H1 (cell line): ENCODE measurements at regions not wholly inside any gene's neighbourhood (a gene's known extent, or its start where the extent isn't known, plus 50 kb on each side); places are given as distances from the start of the nearest gene placed in this dataset.

Experiments
- CTCF ChIA-PET: fragments of 300-600 bp; sonication (Branson Sonifier 250); formaldehyde crosslinking; loops from one replicate; lab custom pipeline; 2021; ENCODE audit not compliant: partially characterized antibody; lab: Charles Lee
- POLR2A ChIA-PET: fragments of 300-600 bp; sonication (Branson Sonifier 250); formaldehyde crosslinking; loops from one replicate; lab custom pipeline; 2021; ENCODE audit warnings: inconsistent platforms; ENCODE audit not compliant: partially characterized antibody; lab: Charles Lee
- DNase-seq, 2 experiments: peaks; one replicate each; pipeline versions ENCODE4 v3.0.0 to v3.0.0-alpha.2; 2010 to 2022; ENCODE audit warnings: low spot score in 2 of 2, low read depth in 1 of 2, mixed read lengths in 1 of 2
- FAIRE-seq: peaks from 2 replicates; lab custom pipeline; 2011; peaks lifted over from hg19 to GRCh38; lab: Jason Lieb, UNC
- H2AFZ ChIP-seq: 2 replicates; pipeline ENCODE4 v1.8.1; 2012; ENCODE audit warnings: low read length, inconsistent platforms
- H2AK5ac ChIP-seq: 2 replicates; pipeline ENCODE4 v1.6.1; 2013; ENCODE audit warnings: low read depth, low read length
- H2BK120ac ChIP-seq: replicated peaks from 2 replicates; pipeline ENCODE3; 2013; ENCODE audit warnings: low read depth, low read length, inconsistent platforms
- H2BK12ac ChIP-seq: 2 replicates; pipeline ENCODE4 v1.6.1; 2013; ENCODE audit warnings: low read depth, low read length
- H2BK15ac ChIP-seq: 2 replicates; pipeline ENCODE4 v1.6.1; 2013; ENCODE audit warnings: low read length
- H2BK20ac ChIP-seq: 2 replicates; pipeline ENCODE4 v1.6.1; 2013; ENCODE audit warnings: low read length
- H2BK5ac ChIP-seq: 2 replicates; pipeline ENCODE4 v1.6.1; 2013; ENCODE audit warnings: low read depth, low read length
- H3K14ac ChIP-seq: 2 replicates; pipeline ENCODE4 v1.6.1; 2013; ENCODE audit warnings: inconsistent platforms; ENCODE audit not compliant: insufficient read length
- H3K18ac ChIP-seq: 2 replicates; pipeline ENCODE4 v1.6.1; 2013; ENCODE audit warnings: low read length; ENCODE audit errors: extremely low read depth
- H3K23ac ChIP-seq: 2 replicates; pipeline ENCODE4 v1.6.1; 2013; ENCODE audit warnings: inconsistent platforms; ENCODE audit not compliant: insufficient read length
- H3K23me2 ChIP-seq: 2 replicates; pipeline ENCODE4 v1.6.1; 2013; ENCODE audit warnings: low read depth, low read length
- H3K27ac ChIP-seq: 2 replicates; pipeline ENCODE4 v1.6.1; 2011; ENCODE audit warnings: low read depth, low read length, inconsistent platforms
- H3K27me3 ChIP-seq, 4 experiments: replicated peaks in 1 of 4; 1 replicate in 1 of 4; 2 replicates in 3 of 4; pipeline versions ENCODE4 v1.6.1 to v1.8.1; 2011 to 2013; ENCODE audit warnings: low read length in 3 of 4, mild to moderate bottlenecking in 3 of 4, inconsistent platforms in 2 of 4, mixed read lengths in 2 of 4, moderate library complexity in 1 of 4; ENCODE audit not compliant: control insufficient read depth in 3 of 4, insufficient read depth in 3 of 4; ENCODE audit errors: extremely low read depth in 1 of 4
- H3K36me3 ChIP-seq, 4 experiments: 2 replicates each; pipeline versions ENCODE4 v1.6.1 to v1.8.1; 2011 to 2013; ENCODE audit warnings: mild to moderate bottlenecking in 4 of 4, low read length in 3 of 4, moderate library complexity in 2 of 4, control low read depth in 1 of 4, inconsistent platforms in 1 of 4; ENCODE audit not compliant: insufficient read depth in 4 of 4, control insufficient read depth in 2 of 4
- H3K4ac ChIP-seq: replicated peaks from 2 replicates; pipeline ENCODE3; 2013; ENCODE audit warnings: low read length, low read depth, mixed read lengths, inconsistent platforms; ENCODE audit not compliant: insufficient read length
- H3K4me1 ChIP-seq, 4 experiments: replicated peaks in 1 of 4; 1 replicate in 1 of 4; 2 replicates in 3 of 4; pipeline versions ENCODE4 v1.6.1 to v1.8.1; 2011 to 2013; ENCODE audit warnings: low read length in 3 of 4, inconsistent platforms in 2 of 4, mixed read lengths in 1 of 4; ENCODE audit not compliant: insufficient read depth in 4 of 4, control insufficient read depth in 3 of 4
- H3K4me2 ChIP-seq, 2 experiments: 2 replicates each; pipeline versions ENCODE4 v1.6.1 to v1.8.1; 2011 to 2013; ENCODE audit warnings: low read depth in 2 of 2, low read length in 2 of 2, control low read depth in 1 of 2, inconsistent platforms in 1 of 2, mild to moderate bottlenecking in 1 of 2; ENCODE audit not compliant: insufficient read depth in 1 of 2
- H3K4me3 ChIP-seq, 4 experiments: fragments of 200-600, 300-600 bp in 1 of 4; sonication (generic), shearing (Covaris generic), sonication (Bioruptor Twin) in 1 of 4; 2 replicates each; pipeline versions ENCODE4 v1.5.1 to v1.8.1; 2011 to 2016; ENCODE audit warnings: low read length in 4 of 4, low read depth in 3 of 4, control low read depth in 2 of 4, inconsistent platforms in 2 of 4, mild to moderate bottlenecking in 2 of 4, mixed read lengths in 1 of 4, moderate library complexity in 1 of 4; ENCODE audit not compliant: insufficient read depth in 2 of 4; ENCODE audit errors: extremely low read depth in 1 of 4
- H3K56ac ChIP-seq: replicated peaks from 2 replicates; pipeline ENCODE3; 2013; ENCODE audit warnings: low read depth, mild to moderate bottlenecking, mixed read lengths, low read length, inconsistent platforms; ENCODE audit not compliant: insufficient read length
- H3K79me1 ChIP-seq: 2 replicates; pipeline ENCODE4 v1.6.1; 2013; ENCODE audit warnings: low read depth, low read length, control low read depth
- H3K79me2 ChIP-seq, 2 experiments: 2 replicates each; pipeline versions ENCODE4 v1.6.1 to v1.8.1; 2012 to 2013; ENCODE audit warnings: low read length in 2 of 2, mild to moderate bottlenecking in 2 of 2, inconsistent platforms in 1 of 2; ENCODE audit not compliant: insufficient read depth in 2 of 2, control insufficient read depth in 1 of 2
- H3K9ac ChIP-seq, 4 experiments: replicated peaks in 1 of 4; 1 replicate in 1 of 4; 2 replicates in 3 of 4; pipeline versions ENCODE4 v1.6.1 to v1.8.1; 2011 to 2013; ENCODE audit warnings: low read depth in 3 of 4, low read length in 3 of 4, control low read depth in 2 of 4, mild to moderate bottlenecking in 2 of 4, moderate library complexity in 2 of 4, inconsistent platforms in 1 of 4; ENCODE audit errors: extremely low read depth in 1 of 4
- H3K9me3 ChIP-seq, 2 experiments: 2 replicates each; pipeline versions ENCODE4 v1.6.1 to v1.8.1; 2012 to 2013; ENCODE audit warnings: mild to moderate bottlenecking in 2 of 2, moderate library complexity in 2 of 2, control low read depth in 1 of 2, inconsistent platforms in 1 of 2, low read depth in 1 of 2, low read length in 1 of 2, mixed read lengths in 1 of 2; ENCODE audit not compliant: insufficient read depth in 2 of 2
- H4K20me1 ChIP-seq, 2 experiments: replicated peaks in 1 of 2; 2 replicates each; pipeline versions ENCODE3 to v1.8.1; 2011 to 2013; ENCODE audit warnings: inconsistent platforms in 2 of 2, low read length in 2 of 2, mild to moderate bottlenecking in 1 of 2; ENCODE audit not compliant: insufficient read depth in 2 of 2, control insufficient read depth in 1 of 2
- H4K5ac ChIP-seq: 2 replicates; pipeline ENCODE4 v1.6.1; 2013; ENCODE audit warnings: low read length, low read depth, mixed read lengths, inconsistent platforms; ENCODE audit not compliant: insufficient read length
- H4K8ac ChIP-seq: 2 replicates; pipeline ENCODE4 v1.8.0; 2013; ENCODE audit warnings: mild to moderate bottlenecking, moderate library complexity, low read length, inconsistent platforms; ENCODE audit not compliant: insufficient read depth; ENCODE audit errors: extremely low read depth
- H4K91ac ChIP-seq: replicated peaks from 2 replicates; pipeline ENCODE3; 2013; ENCODE audit warnings: low read length, mixed read lengths, inconsistent platforms; ENCODE audit not compliant: insufficient read length
- ATF2 ChIP-seq: IDR thresholded peaks from 2 replicates; pipeline ENCODE4 v1.6.1; 2012; ENCODE audit warnings: low read length, inconsistent platforms
- EGR1 ChIP-seq: IDR thresholded peaks from 2 replicates; pipeline ENCODE4 v1.6.1; 2011; ENCODE audit warnings: low read depth, low read length, borderline replicate concordance
- EP300 ChIP-seq, 2 experiments: IDR thresholded peaks; 1 replicate in 1 of 2; 2 replicates in 1 of 2; pipeline ENCODE4 v1.6.1; 2011 to 2012; ENCODE audit warnings: low read depth in 2 of 2, low read length in 2 of 2, mild to moderate bottlenecking in 2 of 2, borderline replicate concordance in 1 of 2, inconsistent platforms in 1 of 2, moderate library complexity in 1 of 2
- HDAC2 ChIP-seq, 2 experiments: fragments of 300-600 bp in 1 of 2; sonication (generic) in 1 of 2; IDR thresholded peaks; 2 replicates each; pipeline ENCODE4 v1.6.1; 2011 to 2012; ENCODE audit warnings: low read depth in 2 of 2, low read length in 2 of 2, mild to moderate bottlenecking in 2 of 2, moderate library complexity in 2 of 2, borderline replicate concordance in 1 of 2, inconsistent platforms in 1 of 2
- POLR2A ChIP-seq, 2 experiments: IDR thresholded peaks; 1 replicate in 1 of 2; 2 replicates in 1 of 2; pipeline ENCODE4 v1.6.1; 2011; ENCODE audit warnings: low read depth in 2 of 2, low read length in 2 of 2, mild to moderate bottlenecking in 2 of 2; ENCODE audit errors: control extremely low read depth in 1 of 2
- POLR2AphosphoS5 ChIP-seq: IDR thresholded peaks from 2 replicates; pipeline ENCODE4 v1.6.1; 2011; ENCODE audit warnings: low read depth, low read length
- SAP30 ChIP-seq: fragments of 300-600 bp; sonication (generic); IDR thresholded peaks from 2 replicates; pipeline ENCODE4 v1.7.1; 2012; ENCODE audit warnings: low read length, moderate library complexity, mild to moderate bottlenecking, inconsistent platforms; ENCODE audit not compliant: insufficient read depth, insufficient replicate concordance
- SIN3A ChIP-seq, 2 experiments: IDR thresholded peaks in 1 of 2; conservative IDR thresholded peaks in 1 of 2; 2 replicates each; pipeline ENCODE4 v1.6.1; 2011 to 2012; ENCODE audit warnings: low read length in 2 of 2, improper control_type of control experiment in 1 of 2, low read depth in 1 of 2, mild to moderate bottlenecking in 1 of 2
- SP1 ChIP-seq: IDR thresholded peaks from 2 replicates; pipeline ENCODE4 v1.6.1; 2011; ENCODE audit warnings: low read depth, low read length
- SUZ12 ChIP-seq: fragments of 200-600 bp; sonication (generic); IDR thresholded peaks from 2 replicates; pipeline ENCODE4 v1.6.1; 2012; ENCODE audit warnings: mild to moderate bottlenecking, inconsistent platforms, low read length, moderate library complexity, mixed read lengths
- YY1 ChIP-seq: IDR thresholded peaks from 2 replicates; pipeline ENCODE4 v1.6.1; 2011; ENCODE audit warnings: low read depth, mild to moderate bottlenecking, low read length
- WGBS, 2 experiments: shearing (Covaris generic) in 1 of 2; methylation state at CpG; one replicate each; pipeline versions ENCODE4 v1.1.6 to v1.1.7; 2013 to 2015; ENCODE audit warnings: low lambda C conversion rate in 2 of 2, mixed read lengths in 2 of 2, inconsistent platforms in 1 of 2, low coverage in 1 of 2, missing lambda C conversion rate in 1 of 2; ENCODE audit not compliant: insufficient replicate concordance in 2 of 2, insufficient coverage in 1 of 2, insufficient read length in 1 of 2; ENCODE audit errors: extremely low coverage in 1 of 2, missing lambda C conversion rate in 1 of 2; 5-methylcytosine and 5-hydroxymethylcytosine counted together

- DNase-seq (no peak), FAIRE-seq (no peak)
- no peak overlapping the region for H2BK12ac ChIP-seq
- H2AK5ac ChIP-seq = no peak overlapping the region
- H3K14ac ChIP-seq = no peak overlapping the region
- no peak overlapping the region for H4K91ac ChIP-seq
- no peak overlapping the region for H4K8ac ChIP-seq
- ChIA-PET CTCF (no interaction called here), POLR2A (no interaction called here)
- no peak overlapping the region for H2BK5ac ChIP-seq
- H2BK20ac ChIP-seq = no peak overlapping the region
- no peak overlapping the region for H3K18ac ChIP-seq
- no peak overlapping the region for H3K4ac ChIP-seq
- no peaks in the 10 kb centered on the region for H3K79me1 ChIP-seq
- no peak overlapping the region for H3K4me3 ChIP-seq
- no peaks in the 10 kb centered on the region for H4K20me1 ChIP-seq
- no peak overlapping the region for H3K9ac ChIP-seq
- H3K56ac ChIP-seq = no peak overlapping the region
- 83% methylated on average over 2 of the region's 2 CpGs; no CpG with 5 or more reads in 1 of the 2 experiments for WGBS, 2 experiments
- no peaks in the 10 kb centered on the region for H3K9me3 ChIP-seq
- no peak overlapping the region for H3K23ac ChIP-seq
- no peak overlapping the region for H2AFZ ChIP-seq
- no peak overlapping the region for H3K27ac ChIP-seq
- no peaks in the 10 kb centered on the region for H3K36me3 ChIP-seq
- no peak overlapping the region for H2BK120ac ChIP-seq
- H2BK15ac ChIP-seq = no peak overlapping the region
- no peak overlapping the region for H3K4me2 ChIP-seq
- H3K79me2 ChIP-seq = no peaks in the 10 kb centered on the region
- no peak overlapping the region for H4K5ac ChIP-seq
- peaks cover 0 to 3% (median 2%) of the 10 kb centered on the region in 4 experiments; a peak in 4 of 7 replicates for H3K4me1 ChIP-seq
- H3K27me3 ChIP-seq = no peaks in the 10 kb centered on the region
- H3K23me2 ChIP-seq = no peaks in the 10 kb centered on the region
- TF ChIP-seq ATF2 (no peak), YY1 (no peak), SUZ12 (no peak), POLR2AphosphoS5 (no peak), POLR2A (IDR thresholded peaks at IDR 0.05; ENCODE audit: control extremely low read depth in 1 of 2, low read depth in 2 of 2, low read length in 2 of 2) (no peak), SAP30 (no peak), SP1 (no peak), SIN3A (conservative IDR thresholded peaks at IDR 0.05 in 1 of 2, IDR thresholded peaks at IDR 0.05 in 1 of 2; ENCODE audit: low read depth in 1 of 2, low read length in 2 of 2) (no peak), HDAC2 (IDR thresholded peaks at IDR 0.05; ENCODE audit: borderline replicate concordance in 1 of 2, low read depth in 2 of 2, low read length in 2 of 2) (no peak), EP300 (IDR thresholded peaks at IDR 0.05; ENCODE audit: borderline replicate concordance in 1 of 2, low read depth in 2 of 2, low read length in 2 of 2) (no peak), EGR1 (no peak)
Measured at GRCh38 chr11:90732486-90732885, 509.6 kb upstream of the CHORDC1 start.
